ENCODE measurements at regions not wholly inside any gene's neighbourhood (a gene's known extent, or its start where the extent isn't known, plus 50 kb on each side); places are given as distances from the start of the nearest gene placed in this dataset.

DNA sequence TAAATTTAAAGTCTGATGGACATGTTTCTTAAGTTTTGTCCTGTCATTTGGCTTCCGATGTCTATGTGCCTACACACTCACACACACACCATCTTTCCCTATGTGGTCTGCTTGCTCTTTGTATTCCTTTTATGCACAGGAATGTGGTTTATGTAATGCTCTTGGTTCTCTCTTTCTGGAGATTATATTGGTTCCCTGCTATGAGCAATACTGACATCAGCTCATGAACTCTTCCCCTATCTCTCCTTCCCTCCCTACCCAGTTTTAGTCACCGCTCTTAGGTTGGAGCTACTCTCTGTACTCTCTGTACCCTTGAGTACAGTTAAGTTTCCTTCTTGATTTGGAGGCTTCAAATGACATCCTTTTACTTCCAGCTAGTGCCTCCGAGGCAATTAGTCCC is 77.9 kb upstream of the MVB12B start:
- DNase-seq (ENCODE audit: low spot score): no peak

DNA sequence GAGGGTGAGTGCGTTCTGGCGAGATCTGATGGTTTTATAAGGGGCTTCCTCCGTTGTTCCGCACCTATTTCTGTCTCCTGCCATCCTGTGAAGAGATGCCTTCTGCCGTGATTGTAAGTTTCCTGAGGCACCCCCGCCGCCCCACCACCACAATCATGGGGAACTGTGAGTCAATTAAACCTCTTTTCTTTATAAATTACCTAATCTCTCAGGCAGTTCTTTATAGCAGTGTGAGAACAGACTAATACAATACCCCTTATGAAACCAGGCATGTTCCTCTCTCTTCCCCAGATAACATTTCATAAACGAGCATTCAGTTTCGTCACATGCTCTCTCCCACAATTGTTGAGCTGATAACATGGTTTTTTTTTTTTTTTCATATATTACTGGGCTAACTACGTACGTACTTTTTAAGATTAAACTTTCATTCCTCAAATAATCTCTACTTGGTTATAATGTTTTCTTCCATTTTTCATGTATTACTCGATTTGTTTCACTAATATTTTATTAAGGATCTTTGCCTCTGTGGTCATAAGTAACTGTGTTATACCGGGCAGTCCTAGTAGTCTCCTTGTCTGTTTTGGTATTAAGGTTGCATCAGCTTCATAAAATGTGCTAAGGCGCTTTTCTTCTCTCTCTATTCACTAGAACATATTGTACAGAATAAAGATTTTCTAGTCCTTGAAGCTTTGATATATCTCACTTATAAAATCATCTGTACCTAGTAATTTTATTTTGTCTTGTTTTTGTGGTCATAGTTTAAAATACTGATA is 64.9 kb upstream of the MVB12B start:
- no peak for DNase-seq (ENCODE audit: low spot score)

DNA sequence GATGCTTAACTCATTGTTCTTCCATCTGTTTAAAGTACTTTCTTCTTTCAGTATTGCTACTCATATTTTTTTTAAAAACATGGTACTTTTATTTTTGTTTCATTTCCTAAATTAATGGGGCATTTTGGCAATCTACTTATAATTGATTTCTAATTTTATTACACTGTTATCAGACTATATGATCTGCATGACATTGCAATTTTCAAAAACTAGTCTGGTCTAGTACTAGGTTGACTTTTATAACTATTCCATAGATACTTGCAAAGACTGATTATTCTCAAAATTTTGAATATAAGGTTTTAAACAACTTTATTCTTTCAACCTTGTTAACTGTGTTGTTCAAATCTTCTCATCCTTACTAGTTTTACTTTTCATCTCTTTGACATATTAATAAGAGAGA is 63.9 kb upstream of the MVB12B start:
- no peak for DNase-seq (ENCODE audit: low spot score)

DNA sequence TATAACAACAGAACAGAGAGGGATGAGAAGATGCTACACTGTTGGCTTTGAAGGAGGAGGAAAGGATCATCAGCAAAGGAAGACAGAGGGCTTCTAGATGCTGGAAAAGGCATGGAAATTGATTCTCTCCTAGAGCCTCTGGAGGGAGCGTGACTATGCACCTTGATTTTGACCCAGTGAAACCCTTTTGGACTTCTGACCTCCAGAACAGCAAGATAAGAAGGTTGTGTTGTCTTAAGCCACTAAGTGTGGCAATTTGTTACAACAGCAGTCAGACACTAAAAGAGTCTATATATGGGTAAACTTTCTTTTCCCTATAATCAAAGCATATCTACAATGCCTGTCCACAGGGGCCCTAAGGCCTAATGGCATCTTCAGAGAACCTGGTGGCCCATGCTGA is 56.1 kb upstream of the MVB12B start:
- no peak for DNase-seq (ENCODE audit: low spot score)

DNA sequence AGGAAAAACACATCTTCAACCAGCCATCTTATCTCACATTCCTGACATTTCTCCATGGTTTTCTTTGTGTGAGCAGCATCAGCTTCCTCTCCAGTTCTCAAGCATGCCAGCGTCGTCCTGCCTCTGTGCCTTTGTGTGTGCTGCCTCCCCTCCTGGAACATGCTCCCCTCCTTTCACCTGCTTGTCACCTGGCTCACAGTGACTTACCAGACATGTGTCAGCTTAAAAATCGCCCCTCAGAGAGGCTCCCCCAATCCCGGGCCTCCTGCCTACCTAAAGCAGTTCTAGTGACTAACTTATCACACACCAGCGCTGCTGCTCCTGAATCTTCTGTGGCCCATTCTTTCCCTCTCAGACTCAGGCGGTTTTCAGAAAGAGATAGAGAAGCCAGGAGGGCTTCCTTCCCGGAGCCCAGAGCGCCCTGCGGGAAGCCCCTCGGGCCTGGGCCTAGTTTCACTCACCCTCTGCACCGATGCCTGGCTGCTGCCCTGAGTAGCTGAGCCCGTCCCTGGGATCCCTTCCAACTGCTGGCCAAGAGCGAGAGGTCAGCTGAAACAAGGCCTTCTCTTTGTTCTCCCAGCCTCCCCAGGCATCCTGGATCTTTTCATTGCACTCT is 51.1 kb upstream of the MVB12B start:
- DNase-seq (ENCODE audit: low spot score): no peak

DNA sequence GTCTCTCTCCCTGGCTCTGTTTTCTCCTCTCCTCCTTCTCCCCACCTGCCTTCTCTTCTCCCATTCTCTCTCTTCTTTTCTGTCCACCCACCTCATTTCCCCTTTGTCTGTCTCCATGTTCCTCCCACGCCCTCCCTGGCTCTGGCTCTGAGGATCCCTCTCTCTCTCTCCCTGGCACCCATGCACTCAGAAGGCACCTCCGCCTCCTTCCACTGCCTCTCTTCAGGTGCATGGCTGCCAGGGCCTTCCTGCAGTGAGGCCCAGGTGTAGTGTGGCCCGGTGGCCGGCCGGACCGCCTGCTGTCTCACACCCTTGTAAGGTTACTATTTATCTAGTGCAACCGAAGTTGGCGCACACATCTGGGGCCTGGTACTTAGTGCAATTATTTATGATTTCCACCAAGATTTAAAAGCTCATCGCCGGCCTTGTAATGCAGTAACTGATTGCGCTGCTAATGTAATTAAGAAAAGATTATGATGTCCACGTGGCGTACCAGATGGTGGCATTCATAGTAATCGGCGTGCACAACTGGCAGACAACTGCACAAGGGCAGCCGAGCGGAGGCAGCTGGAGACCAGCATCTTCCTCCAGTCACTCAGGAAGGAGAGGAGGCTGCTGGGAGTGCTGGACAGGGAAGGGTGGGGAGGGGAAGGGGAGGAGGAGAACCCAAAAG is 50.4 kb upstream of the MVB12B start:
- no peak for DNase-seq (ENCODE audit: low spot score)

Data from hepatic stellate cell (primary cell).